ENCODE measurements at regions not wholly inside any gene's neighbourhood (a gene's known extent, or its start where the extent isn't known, plus 50 kb on each side); places are given as distances from the start of the nearest gene placed in this dataset.

GRCh38 chr7:34322841-34323240 is 335.2 kb upstream of the NPSR1 start:
- TF ChIP-seq DNMT1 (IDR thresholded peaks at IDR 0.05) (no peak), MTF1 (CRISPR knock-in tag; IDR thresholded peaks at IDR 0.05; ENCODE audit: borderline replicate concordance) (no peak), MED1 (CRISPR knock-in tag; IDR thresholded peaks at IDR 0.05; ENCODE audit: borderline replicate concordance) (no peak), ELF4 (CRISPR knock-in tag; IDR thresholded peaks at IDR 0.05) (no peak), POLR2AphosphoS5 (IDR thresholded peaks at IDR 0.05; ENCODE audit: control insufficient read depth, insufficient read depth, low read depth, low read length) (no peak), FOXM1 (IDR thresholded peaks at IDR 0.05; ENCODE audit: low read depth) (no peak), FOXM1 (CRISPR knock-in tag; IDR thresholded peaks at IDR 0.05; ENCODE audit: low read depth) (no peak), NCOA2 (IDR thresholded peaks at IDR 0.05; ENCODE audit: partially characterized antibody in 2 of 2) (no peak), CTCF (IDR thresholded peaks at IDR 0.05 in 2 of 3, conservative IDR thresholded peaks at IDR 0.05 in 1 of 3; ENCODE audit: insufficient read depth in 2 of 3, low read depth in 1 of 3, low read length in 3 of 3) (no peak), PHF8 (IDR thresholded peaks at IDR 0.05; ENCODE audit: borderline replicate concordance, low read length) (no peak), USF2 (CRISPR knock-in tag; IDR thresholded peaks at IDR 0.05) (no peak), STAT6 (CRISPR knock-in tag; IDR thresholded peaks at IDR 0.05) (no peak), EHMT2 (IDR thresholded peaks at IDR 0.05) (no peak), IFI16 (CRISPR knock-in tag; IDR thresholded peaks at IDR 0.05) (no peak), YY1 (IDR thresholded peaks at IDR 0.05; ENCODE audit: borderline replicate concordance in 1 of 3, control insufficient read depth in 1 of 3, extremely low read depth in 1 of 3, insufficient read depth in 3 of 3, insufficient read length in 1 of 3, insufficient replicate concordance in 2 of 3, low read depth in 1 of 3, low read length in 2 of 3) (no peak)
